Heart right ventricle (tissue), 16 donors: ENCODE measurements at regions not wholly inside any gene's neighbourhood (a gene's known extent, or its start where the extent isn't known, plus 50 kb on each side); places are given as distances from the start of the nearest gene placed in this dataset.
"Not testable (repeated sequence)": the region's sequence is repeated elsewhere in the genome, so short reads cannot be mapped to it uniquely, and the experiment has no call there.

ENCODE experiments used
- ATAC-seq, 8 donors: fragments of 200-7000 bp; cut with Tn5 transposase; one replicate each; pipeline ENCODE4 v1.9.1; 2020; ENCODE audit warnings: mild to moderate bottlenecking in 8 of 8, moderate library complexity in 8 of 8, moderate number of reproducible peaks in 1 of 8
- DNase-seq, 2 donors: peaks; one replicate each; pipeline ENCODE4 v3.0.0-alpha.2; 2020
- H3K27ac ChIP-seq, 10 donors: fragments of 200-600 bp; sonication (generic) in 2 of 10; one replicate each; pipeline versions ENCODE4 v1.5.0 to v1.8.0; 2020 to 2022; ENCODE audit warnings: mild to moderate bottlenecking in 3 of 10
- H3K27me3 ChIP-seq, 7 donors: fragments of 200-600 bp; one replicate each; pipeline ENCODE4 v1.8.0; 2021 to 2022; ENCODE audit warnings: mild to moderate bottlenecking in 2 of 7
- H3K36me3 ChIP-seq, 9 donors: fragments of 200-600 bp; sonication (generic) in 1 of 9; one replicate each; pipeline versions ENCODE4 v1.5.0 to v1.8.0; 2020 to 2022; ENCODE audit warnings: mild to moderate bottlenecking in 2 of 9
- H3K4me1 ChIP-seq, 9 donors: fragments of 200-600 bp; sonication (generic) in 1 of 9; one replicate each; pipeline versions ENCODE4 v1.5.0 to v1.8.0; 2020 to 2022; ENCODE audit warnings: mild to moderate bottlenecking in 4 of 9
- H3K4me3 ChIP-seq, 10 donors: fragments of 200-600 bp; sonication (generic) in 2 of 10; one replicate each; pipeline versions ENCODE4 v1.5.0 to v1.8.0; 2020 to 2022; ENCODE audit warnings: mild to moderate bottlenecking in 7 of 10, moderate library complexity in 2 of 10
- H3K9me3 ChIP-seq, 11 donors: fragments of 200-600 bp in 10 of 11; sonication (generic) in 2 of 11; one replicate each; pipeline versions ENCODE4 v1.5.0 to v1.8.0; 2013 to 2022; ENCODE audit warnings: mild to moderate bottlenecking in 2 of 11, control low read depth in 1 of 11, moderate library complexity in 1 of 11
- WGBS, 2 donors: extraction: QIAGEN DNeasy Blood & Tissue Kit; methylation state at CpG; one replicate each; pipeline ENCODE4 v1.1.7; 2013; ENCODE audit warnings: inconsistent platforms in 1 of 2; 5-methylcytosine and 5-hydroxymethylcytosine counted together
- intact Hi-C, 10 donors: fragments of 100-400 bp; cut with DNase I; formaldehyde crosslinking; loops; one replicate each; pipeline versions ENCODE4 v1.11.1 to v1.14.2; 2022
- TF ChIP-seq, protein P1 (sequence below), 9 donors: fragments of 200-600 bp; sonication (generic) in 2 of 9; IDR thresholded peaks; one replicate each; pipeline versions ENCODE4 v1.5.0 to v1.8.0; 2021 to 2022; ENCODE audit warnings: antibody characterized with exemption in 9 of 9, mild to moderate bottlenecking in 5 of 9, moderate library complexity in 1 of 9
- donor health status: Arrhythmogenic right ventricular cardiomyopathy.
- donor health status: ischemic (EF 13 %, LVEDD 7.1; RV severe dilation, severe dysfunction).
- donor health status: healthy with polysubstance abuse.
- donor health status: DM: no; HTN: yes; CAD: no.
- donor health status: DM: no; HTN: no; CAD: no.
- donor health status: ischemic (EF 25% LVEDD 6.9; RV normal size, moderate dysfunction).
- donor health status: ischemic (EF 25% LVEDD 5.7; RV mildly dilated, moderate dysfunction).
- donor health status: healthy.
- donor health status: DM: yes; HTN: yes; CAD: no.
- donor health status: Ischemic cardiomyopathy.
- donor health status: ischemic (EF 35%, LVEDD 5.7; RV mildly dilated, moderate dysfunction).
- donor health status: nonischemic (EF 11% LVEDD 7.7; RV severe dilation, severe dysfunction).
- donor health status: DM: yes; HTN: yes; CAD: no.
- donor health status: PGD.
- donor health status: ischemic (EF 29% LVEDD 5.4; RV normal size, mild dysfunction).
- donor health status: nonischemic (EF 23%, LVEDD 6.1; RV moderate dilation, normal function).

DNA sequence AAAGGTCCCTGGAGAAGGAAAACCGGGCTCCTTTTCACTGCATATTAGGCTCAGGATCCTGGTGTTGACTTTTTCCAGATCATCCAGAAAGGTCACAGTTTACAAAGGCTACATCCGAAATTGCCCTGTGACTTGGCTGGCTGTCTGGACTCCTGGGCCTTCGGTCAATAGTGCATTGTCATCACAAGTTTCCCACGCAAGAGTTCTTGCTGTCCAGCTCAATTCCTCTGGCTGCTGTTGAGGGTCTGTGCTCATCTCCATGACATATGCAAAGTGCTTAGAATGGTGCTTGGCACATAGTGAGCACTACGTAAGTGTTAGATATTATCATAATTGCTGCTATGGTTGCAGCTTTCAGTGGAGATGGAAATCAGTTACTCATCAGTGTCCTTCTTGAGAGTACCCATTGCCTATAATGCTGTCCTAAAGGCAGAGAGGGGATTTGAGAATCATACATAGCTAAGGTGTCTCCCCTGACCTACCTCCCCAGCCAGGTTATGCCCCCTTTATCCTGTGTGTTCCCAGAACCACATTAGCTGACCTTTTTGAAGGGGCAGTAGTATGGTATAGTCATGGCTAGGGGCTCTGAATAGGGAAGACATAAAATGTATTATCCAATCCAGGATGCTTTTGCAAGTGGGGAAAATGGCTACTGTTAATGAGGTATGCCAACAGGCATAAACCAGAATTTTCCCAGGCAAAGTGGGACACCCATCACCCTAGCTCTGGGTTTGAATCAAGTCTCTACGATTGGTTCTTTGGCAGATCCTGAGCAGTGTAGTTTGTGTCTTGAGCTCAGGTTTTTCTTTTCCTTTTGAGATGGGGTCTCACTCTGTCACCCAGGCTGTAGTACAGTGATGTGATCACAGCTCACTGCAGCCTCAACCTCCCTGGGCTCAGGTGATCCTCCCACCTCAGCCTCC lies 132.0 kb upstream of the CCND2 start:
- TF ChIP-seq, protein P1, sequence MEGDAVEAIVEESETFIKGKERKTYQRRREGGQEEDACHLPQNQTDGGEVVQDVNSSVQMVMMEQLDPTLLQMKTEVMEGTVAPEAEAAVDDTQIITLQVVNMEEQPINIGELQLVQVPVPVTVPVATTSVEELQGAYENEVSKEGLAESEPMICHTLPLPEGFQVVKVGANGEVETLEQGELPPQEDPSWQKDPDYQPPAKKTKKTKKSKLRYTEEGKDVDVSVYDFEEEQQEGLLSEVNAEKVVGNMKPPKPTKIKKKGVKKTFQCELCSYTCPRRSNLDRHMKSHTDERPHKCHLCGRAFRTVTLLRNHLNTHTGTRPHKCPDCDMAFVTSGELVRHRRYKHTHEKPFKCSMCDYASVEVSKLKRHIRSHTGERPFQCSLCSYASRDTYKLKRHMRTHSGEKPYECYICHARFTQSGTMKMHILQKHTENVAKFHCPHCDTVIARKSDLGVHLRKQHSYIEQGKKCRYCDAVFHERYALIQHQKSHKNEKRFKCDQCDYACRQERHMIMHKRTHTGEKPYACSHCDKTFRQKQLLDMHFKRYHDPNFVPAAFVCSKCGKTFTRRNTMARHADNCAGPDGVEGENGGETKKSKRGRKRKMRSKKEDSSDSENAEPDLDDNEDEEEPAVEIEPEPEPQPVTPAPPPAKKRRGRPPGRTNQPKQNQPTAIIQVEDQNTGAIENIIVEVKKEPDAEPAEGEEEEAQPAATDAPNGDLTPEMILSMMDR (IDR thresholded peaks at IDR 0.05) = no peak
- ATAC-seq = peak in 6 of 8 donors; percentile 34 to 68 (median 38)
- intact Hi-C loops = loop anchor here in 1 of 10 donors (10.0 kb wide), 1 partner anchor 133 kb away; the partner anchor contains the start of gene CCND2
- peaks cover 0 to 4% (median 0%) of the 10 kb centered on the region in 11 donors for H3K9me3 ChIP-seq
- H3K36me3 ChIP-seq = no peaks in the 10 kb centered on the region
- peaks cover 0 to 8% (median 0%) of the 10 kb centered on the region in 7 donors for H3K27me3 ChIP-seq
- H3K27ac ChIP-seq = peak overlapping the region in 1 of 10 donors; percentile 34
- H3K4me3 ChIP-seq = no peak overlapping the region
- peaks cover 0 to 42% (median 0%) of the 10 kb centered on the region in 9 donors for H3K4me1 ChIP-seq
- DNase-seq = no peak
- WGBS, 2 donors = 65 to 70% methylated on average over 6 of the region's 6 CpGs

DNA sequence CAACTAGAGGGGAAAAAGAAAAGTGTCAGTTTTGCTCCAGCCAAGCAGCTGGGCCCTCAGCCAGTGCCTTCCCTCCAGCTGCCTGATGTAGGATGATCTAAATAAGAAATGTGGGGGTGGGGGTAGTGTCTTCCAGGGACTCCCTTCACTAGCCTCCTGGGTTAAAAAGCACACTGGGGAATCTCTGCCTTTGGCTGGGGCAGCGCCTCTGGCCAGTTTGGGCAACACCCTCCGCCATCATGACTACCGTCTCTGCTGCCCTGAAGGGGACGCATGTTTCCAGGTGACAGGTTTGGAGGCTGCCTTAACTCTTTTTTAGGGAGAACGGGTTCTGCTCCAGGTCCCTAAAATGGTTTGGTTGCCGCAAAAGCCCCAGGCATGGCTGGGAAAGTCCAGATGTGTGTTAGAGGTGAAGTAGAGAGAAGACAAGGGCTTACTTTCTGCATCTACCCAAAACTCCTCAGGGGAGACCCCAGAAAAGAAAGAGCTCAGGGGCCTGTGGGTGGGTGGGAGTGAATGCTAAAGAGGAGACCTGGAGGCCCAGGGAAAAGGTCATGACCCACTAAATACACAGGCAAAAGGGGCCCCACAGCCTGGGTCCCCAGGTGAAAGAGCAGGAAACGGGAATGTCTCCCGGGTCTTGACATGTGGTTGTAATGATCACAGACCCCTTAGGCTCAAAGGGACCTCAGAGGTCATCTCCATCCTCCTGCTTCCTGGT lies 132.8 kb upstream of the CCND2 start:
- peak in 2 of 8 donors; percentile 6 to 52 for ATAC-seq
- DNase-seq = no peak
- Histone ChIP-seq H3K27ac (peak overlapping the region in 1 of 10 donors; percentile 16), H3K36me3 (no peaks in the 10 kb centered on the region), H3K4me3 (no peak overlapping the region), H3K9me3 (peaks cover 0 to 4% (median 0%) of the 10 kb centered on the region in 11 donors), H3K27me3 (peaks cover 0 to 8% (median 0%) of the 10 kb centered on the region in 7 donors), H3K4me1 (peaks cover 0 to 42% (median 0%) of the 10 kb centered on the region in 9 donors)
- WGBS, 2 donors = 78 to 79% methylated on average over 8 of the region's 8 CpGs
- TF ChIP-seq, protein P1 (IDR thresholded peaks at IDR 0.05) = no peak
- intact Hi-C loops = loop anchor here in 1 of 10 donors (10.0 kb wide), 1 partner anchor 134 kb away; the partner anchor contains the start of gene CCND2

DNA sequence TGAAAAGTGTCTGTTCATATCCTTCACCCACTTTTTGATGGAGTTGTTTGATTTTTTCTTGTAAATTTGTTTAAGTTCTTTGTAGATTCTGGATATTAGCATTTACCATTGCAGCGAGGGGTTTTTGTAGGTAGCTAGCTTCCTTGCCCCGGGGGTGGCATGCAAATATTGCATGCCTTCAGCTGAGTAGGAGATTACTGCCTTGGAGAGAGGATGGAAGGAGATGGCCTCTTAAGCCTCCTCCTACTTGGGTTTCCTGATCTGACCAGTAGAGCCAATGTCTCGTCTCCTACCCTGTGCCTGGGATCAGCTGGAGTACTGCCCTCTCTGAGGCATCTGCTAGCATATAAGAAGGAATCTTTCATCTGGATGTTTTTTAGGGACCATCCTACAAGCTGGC lies 134.4 kb upstream of the CCND2 start:
- intact Hi-C loops = no loop called here
- Histone ChIP-seq H3K9me3 (peaks cover 0 to 4% (median 0%) of the 10 kb centered on the region in 11 donors), H3K27ac (no peak overlapping the region), H3K36me3 (no peaks in the 10 kb centered on the region), H3K27me3 (peaks cover 0 to 8% (median 0%) of the 10 kb centered on the region in 7 donors), H3K4me3 (no peak overlapping the region), H3K4me1 (peaks cover 0 to 58% (median 8%) of the 10 kb centered on the region in 9 donors)
- 73 to 78% methylated on average over 3 of the region's 3 CpGs for WGBS, 2 donors
- ATAC-seq (no peak), DNase-seq (no peak)
- TF ChIP-seq, protein P1 (IDR thresholded peaks at IDR 0.05) = no peak

DNA sequence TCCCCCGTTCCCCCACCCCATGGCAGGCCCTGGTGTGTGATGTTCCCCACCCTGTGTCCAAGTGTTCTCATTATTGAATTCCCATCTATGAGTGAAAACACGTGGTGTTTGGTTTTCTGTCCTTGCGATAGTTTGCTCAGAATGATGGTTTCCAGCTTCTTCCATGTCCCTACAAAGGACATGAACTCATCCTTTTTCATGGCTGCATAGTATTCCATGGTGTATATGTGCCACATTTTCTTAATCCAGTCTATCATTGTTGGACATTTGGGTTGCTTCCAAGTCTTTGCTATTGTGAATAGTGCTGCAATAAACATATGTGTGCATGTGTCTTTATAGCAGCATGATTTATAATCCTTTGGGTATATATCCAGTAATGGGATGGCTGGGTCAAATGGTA lies 135.0 kb upstream of the CCND2 start:
- 93 to 97% methylated on average over 3 of the region's 3 CpGs for WGBS, 2 donors
- H3K27me3 ChIP-seq, H3K27ac ChIP-seq, ATAC-seq, H3K36me3 ChIP-seq, intact Hi-C loops, H3K4me3 ChIP-seq, H3K9me3 ChIP-seq, DNase-seq: not testable (repeated sequence)
- peaks cover 0 to 64% (median 8%) of the 10 kb centered on the region in 9 donors for H3K4me1 ChIP-seq
